SHP77 (cell line): ENCODE measurements at regions not wholly inside any gene's neighbourhood (a gene's known extent, or its start where the extent isn't known, plus 50 kb on each side); places are given as distances from the start of the nearest gene placed in this dataset.
A peak's percentile ranks its signal among the peaks of the same experiment; 100 is the strongest.

Source experiments
- DNase-seq, 2 experiments: peaks; one replicate each; lab custom pipeline; 2025; lab: John Stamatoyannopoulos, UW

- no peak for DNase-seq
Measured at GRCh38 chr1:115492019-115492595, 149.7 kb upstream of the VANGL1 start.

GRCh38 chr1:115491298-115492018, 150.3 kb upstream of the VANGL1 start:
- no peak for DNase-seq

GRCh38 chr1:115479055-115479482, 141.0 kb upstream of the NGF start:
- DNase-seq, result peak; percentile 51 to 57

- no peak for DNase-seq
Measured at GRCh38 chr1:115477071-115477470, 139.0 kb upstream of the NGF start.

- DNase-seq, result no peak
Measured at GRCh38 chr1:115476616-115477015, 138.6 kb upstream of the NGF start.

- no peak for DNase-seq
Measured at GRCh38 chr1:115475901-115476300, 137.9 kb upstream of the NGF start.

GRCh38 chr1:115475252-115475651, 137.2 kb upstream of the NGF start:
- no peak for DNase-seq

GRCh38 chr1:115473986-115474565, 136.0 kb upstream of the NGF start:
- DNase-seq, result no peak

- peak; percentile 38 to 68 for DNase-seq
Measured at GRCh38 chr1:115469703-115470476, 131.8 kb upstream of the NGF start.

- no peak for DNase-seq
Measured at GRCh38 chr1:115467790-115468189, 129.7 kb upstream of the NGF start.

- DNase-seq, result no peak
Measured at GRCh38 chr1:115467196-115467595, 129.1 kb upstream of the NGF start.

GRCh38 chr1:115466433-115466832, 128.4 kb upstream of the NGF start:
- DNase-seq, result no peak

- DNase-seq, result no peak
Measured at GRCh38 chr1:115465802-115466363, 127.8 kb upstream of the NGF start.

GRCh38 chr1:115463347-115463746, 125.3 kb upstream of the NGF start:
- DNase-seq, result peak; percentile 42 to 62

GRCh38 chr1:115462566-115463076, 124.6 kb upstream of the NGF start:
- no peak for DNase-seq

GRCh38 chr1:115461526-115461925, 123.5 kb upstream of the NGF start:
- DNase-seq, result no peak

GRCh38 chr1:115459161-115459560, 121.1 kb upstream of the NGF start:
- no peak for DNase-seq

- no peak for DNase-seq
Measured at GRCh38 chr1:115458426-115459114, 120.5 kb upstream of the NGF start.

GRCh38 chr1:115457289-115457688, 119.2 kb upstream of the NGF start:
- DNase-seq, result peak in 1 of 2 experiments; percentile 23

GRCh38 chr1:115456441-115456961, 118.5 kb upstream of the NGF start:
- DNase-seq, result no peak

- DNase-seq, result peak; percentile 53 to 74
Measured at GRCh38 chr1:115454837-115455511, 116.9 kb upstream of the NGF start.
